Nephron progenitor cell (in vitro differentiated cells): ENCODE measurements at regions not wholly inside any gene's neighbourhood (a gene's known extent, or its start where the extent isn't known, plus 50 kb on each side); places are given as distances from the start of the nearest gene placed in this dataset.
A peak's percentile ranks its signal among the peaks of the same experiment; 100 is the strongest.

Source experiments
- DNase-seq: peaks from one replicate; pipeline ENCODE4 v3.0.0; 2021
- H3K27ac Mint-ChIP-seq: 2 replicates; pipeline ENCODE4 v1.8.0; 2021; ENCODE audit warnings: mild to moderate bottlenecking, moderate library complexity, mixed read lengths
- H3K27me3 Mint-ChIP-seq: 2 replicates; pipeline ENCODE4 v1.8.0; 2021; ENCODE audit warnings: mild to moderate bottlenecking, low read depth, mixed read lengths; ENCODE audit not compliant: poor library complexity
- H3K36me3 Mint-ChIP-seq: 2 replicates; pipeline ENCODE4 v1.8.0; 2021; ENCODE audit warnings: low read depth, mixed read lengths
- H3K4me1 Mint-ChIP-seq: 2 replicates; pipeline ENCODE4 v1.8.0; 2021; ENCODE audit warnings: mixed read lengths
- H3K4me3 Mint-ChIP-seq: 2 replicates; pipeline ENCODE4 v1.8.0; 2021; ENCODE audit warnings: mild to moderate bottlenecking, moderate library complexity, mixed read lengths
- H3K9me3 Mint-ChIP-seq: 2 replicates; pipeline ENCODE4 v1.8.0; 2021; ENCODE audit warnings: mild to moderate bottlenecking, moderate library complexity, mixed read lengths
- CTCF ChIP-seq: fragments of 200-600 bp; sonication (generic); IDR thresholded peaks from 2 replicates; pipeline ENCODE4 v1.5.0; 2021; ENCODE audit warnings: antibody characterized with exemption

DNA sequence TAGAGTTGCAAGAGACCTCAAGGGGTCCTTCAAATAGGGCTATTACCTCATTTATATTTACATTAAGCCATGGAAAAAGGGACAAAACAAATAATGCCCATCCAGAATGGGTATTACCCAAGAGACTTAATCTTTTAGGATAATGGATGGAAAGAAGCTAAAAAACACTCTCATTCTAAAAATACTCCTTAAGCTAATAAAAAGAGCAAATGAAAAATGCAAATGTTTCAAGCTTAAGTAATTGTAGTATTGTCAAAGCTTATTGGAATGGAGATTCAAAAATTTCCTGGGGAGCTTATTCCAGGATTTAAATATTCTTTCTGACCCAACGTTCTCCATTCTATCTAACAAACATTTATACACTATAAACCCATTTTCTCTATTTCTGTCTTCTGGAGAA, 107.8 kb upstream of the SPIN4 start:
- DNase-seq = no peak
- Mint-ChIP-seq H3K9me3 (peaks cover 63% of the 10 kb centered on the region), H3K27ac (no peak overlapping the region), H3K4me3 (no peak overlapping the region), H3K27me3 (no peaks in the 10 kb centered on the region), H3K36me3 (peaks cover 54% of the 10 kb centered on the region), H3K4me1 (no peaks in the 10 kb centered on the region)
- TF ChIP-seq CTCF = no peak

- Mint-ChIP-seq H3K36me3 (peaks cover 99% of the 10 kb centered on the region), H3K27ac (no peak overlapping the region), H3K4me1 (no peaks in the 10 kb centered on the region), H3K27me3 (no peaks in the 10 kb centered on the region), H3K9me3 (peaks cover 98% of the 10 kb centered on the region), H3K4me3 (no peak overlapping the region)
- no peak for DNase-seq
- TF ChIP-seq CTCF = no peak
These were observed 102.4 kb upstream of the SPIN4 start for GRCh38 chrX:63453571-63453970.

DNA sequence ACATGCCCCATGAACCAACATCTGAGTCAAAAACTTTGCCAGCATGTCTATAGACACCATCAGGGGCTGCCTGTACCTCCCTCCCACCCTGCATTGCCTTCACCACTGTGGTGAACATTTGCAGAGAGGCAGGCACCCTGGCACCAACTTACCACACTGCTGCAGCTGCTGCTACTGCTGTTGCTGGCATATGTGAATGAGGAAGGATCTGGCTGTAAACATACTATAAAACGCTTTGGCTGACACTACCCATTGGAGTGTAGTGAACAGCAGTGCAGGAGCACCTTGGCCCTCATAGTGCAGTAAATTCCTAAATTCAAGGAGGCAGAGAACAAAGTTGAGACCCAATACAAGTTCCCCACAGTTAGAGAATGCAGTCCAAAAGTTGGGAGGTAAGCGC, 90.6 kb upstream of the SPIN4 start:
- H3K27me3 Mint-ChIP-seq = no peaks in the 10 kb centered on the region
- TF ChIP-seq CTCF = no peak
- no peak for DNase-seq
- H3K4me1 Mint-ChIP-seq = no peaks in the 10 kb centered on the region
- H3K9me3 Mint-ChIP-seq = peaks cover 85% of the 10 kb centered on the region
- H3K4me3 Mint-ChIP-seq = no peak overlapping the region
- no peak overlapping the region for H3K27ac Mint-ChIP-seq
- peaks cover 70% of the 10 kb centered on the region for H3K36me3 Mint-ChIP-seq

GRCh38 chrX:63439580-63439979, 88.4 kb upstream of the SPIN4 start:
- no peaks in the 10 kb centered on the region for H3K4me1 Mint-ChIP-seq
- H3K27ac Mint-ChIP-seq = no peak overlapping the region
- H3K4me3 Mint-ChIP-seq = no peak overlapping the region
- no peak for TF ChIP-seq CTCF
- H3K27me3 Mint-ChIP-seq = peaks cover 3% of the 10 kb centered on the region
- peaks cover 79% of the 10 kb centered on the region for H3K36me3 Mint-ChIP-seq
- peaks cover 84% of the 10 kb centered on the region for H3K9me3 Mint-ChIP-seq
- no peak for DNase-seq

GRCh38 chrX:63436865-63437264, 85.7 kb upstream of the SPIN4 start:
- peaks cover 65% of the 10 kb centered on the region for H3K36me3 Mint-ChIP-seq
- peaks cover 3% of the 10 kb centered on the region for H3K27me3 Mint-ChIP-seq
- peaks cover 4% of the 10 kb centered on the region for H3K4me1 Mint-ChIP-seq
- DNase-seq = no peak
- peaks cover 69% of the 10 kb centered on the region for H3K9me3 Mint-ChIP-seq
- no peak overlapping the region for H3K4me3 Mint-ChIP-seq
- TF ChIP-seq CTCF = no peak
- H3K27ac Mint-ChIP-seq = no peak overlapping the region

DNA sequence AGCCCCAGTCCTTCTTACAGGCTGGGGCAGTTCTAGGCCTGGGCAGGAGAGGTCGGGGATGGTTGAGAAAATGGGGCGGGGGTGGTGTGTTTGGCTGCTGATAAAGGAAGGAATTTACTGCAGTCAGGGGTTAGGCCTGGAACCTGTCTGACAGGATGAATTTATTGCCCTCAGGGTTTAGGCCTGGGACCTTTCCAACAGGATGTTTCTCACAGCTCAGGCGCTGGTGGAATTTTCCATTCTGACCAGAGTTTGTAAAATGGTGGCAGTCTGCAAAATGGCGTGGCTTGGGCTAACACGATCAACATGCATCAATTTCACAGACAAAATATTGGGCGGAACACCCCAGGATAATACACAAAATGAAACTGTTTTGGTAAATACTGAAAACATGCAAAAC, 83.5 kb upstream of the SPIN4 start:
- Mint-ChIP-seq H3K9me3 (peaks cover 49% of the 10 kb centered on the region), H3K27ac (peak overlapping the region; percentile 93), H3K27me3 (peaks cover 3% of the 10 kb centered on the region)

More for the DNA sequence above, 83.5 kb upstream of the SPIN4 start:
- H3K36me3 Mint-ChIP-seq = peaks cover 45% of the 10 kb centered on the region
- TF ChIP-seq CTCF = no peak
- no peak overlapping the region for H3K4me3 Mint-ChIP-seq
- DNase-seq = peak; percentile 10
- peaks cover 4% of the 10 kb centered on the region for H3K4me1 Mint-ChIP-seq
